CD14-positive monocyte (primary cell): ENCODE measurements at regions not wholly inside any gene's neighbourhood (a gene's known extent, or its start where the extent isn't known, plus 50 kb on each side); places are given as distances from the start of the nearest gene placed in this dataset.

Source experiments
- DNase-seq, 3 donors: peaks; one replicate each; pipeline ENCODE4 v3.0.0-alpha.2; 2011 to 2022
- H2AFZ ChIP-seq: 2 replicates; pipeline ENCODE4 v1.6.0; 2012; ENCODE audit warnings: mild to moderate bottlenecking, low read depth, low read length, inconsistent platforms; ENCODE audit not compliant: insufficient read depth, poor library complexity, severe bottlenecking
- H3K27ac ChIP-seq, 2 donors: 1 replicate in 1 of 2; 2 replicates in 1 of 2; pipeline ENCODE4 v1.5.1; 2012 to 2013; ENCODE audit warnings: low read length in 2 of 2, control low read depth in 1 of 2, inconsistent platforms in 1 of 2, low read depth in 1 of 2, mild to moderate bottlenecking in 1 of 2
- H3K27me3 ChIP-seq, 2 donors: one replicate each; pipeline versions ENCODE4 v1.6.0 to v1.6.1; 2011 to 2013; ENCODE audit warnings: low read length in 2 of 2; ENCODE audit not compliant: control insufficient read depth in 2 of 2, insufficient read depth in 2 of 2
- H3K36me3 ChIP-seq, 2 donors: replicated peaks in 1 of 2; 1 replicate in 1 of 2; 2 replicates in 1 of 2; pipeline versions ENCODE4 v1.5.1 to v1.6.1; 2012 to 2013; ENCODE audit warnings: low read length in 2 of 2, control low read depth in 1 of 2, inconsistent platforms in 1 of 2, mild to moderate bottlenecking in 1 of 2; ENCODE audit not compliant: insufficient read depth in 2 of 2, control insufficient read depth in 1 of 2
- H3K4me1 ChIP-seq, 2 donors: 1 replicate in 1 of 2; 2 replicates in 1 of 2; pipeline versions ENCODE4 v1.5.1 to v1.6.1; 2012 to 2013; ENCODE audit warnings: low read length in 2 of 2, control low read depth in 1 of 2, inconsistent platforms in 1 of 2, mild to moderate bottlenecking in 1 of 2, moderate library complexity in 1 of 2; ENCODE audit not compliant: insufficient read depth in 2 of 2, control insufficient read depth in 1 of 2
- H3K4me2 ChIP-seq: replicated peaks from 2 replicates; pipeline ENCODE3; 2012; ENCODE audit warnings: low read length, moderate library complexity, mild to moderate bottlenecking; ENCODE audit not compliant: poor library complexity, severe bottlenecking; ENCODE audit errors: extremely low read depth
- H3K4me3 ChIP-seq, 3 experiments: fragments of 200-600 bp in 1 of 3; sonication (generic) in 1 of 3; replicated peaks in 1 of 3; 1 replicate in 2 of 3; 2 replicates in 1 of 3; pipeline ENCODE4 v1.5.1; 2011 to 2013; ENCODE audit warnings: low read length in 3 of 3, mild to moderate bottlenecking in 3 of 3, control low read depth in 2 of 3, low read depth in 2 of 3, inconsistent platforms in 1 of 3, moderate library complexity in 1 of 3
- H3K79me2 ChIP-seq: 2 replicates; pipeline ENCODE4 v1.6.0; 2012; ENCODE audit warnings: mild to moderate bottlenecking, control low read depth, inconsistent platforms, low read length, moderate library complexity; ENCODE audit not compliant: insufficient read depth
- H3K9ac ChIP-seq: 2 replicates; pipeline ENCODE4 v1.6.0; 2017; ENCODE audit warnings: low read length, mild to moderate bottlenecking; ENCODE audit not compliant: insufficient read depth, poor library complexity, severe bottlenecking
- H3K9me3 ChIP-seq, 2 donors: replicated peaks in 1 of 2; 1 replicate in 1 of 2; 2 replicates in 1 of 2; pipeline versions ENCODE4 v1.5.1 to v1.6.1; 2012 to 2013; ENCODE audit warnings: low read length in 2 of 2, control low read depth in 1 of 2; ENCODE audit not compliant: control insufficient read depth in 1 of 2, insufficient read depth in 1 of 2
- H4K20me1 ChIP-seq: 2 replicates; pipeline ENCODE4 v1.6.0; 2012; ENCODE audit warnings: mild to moderate bottlenecking, low read length, control low read depth, moderate library complexity; ENCODE audit not compliant: insufficient read depth
- H3K27ac Mint-ChIP-seq, 7 donors: one replicate each; pipeline ENCODE4 v1.8.0; 2020; ENCODE audit warnings: mild to moderate bottlenecking in 7 of 7, mixed read lengths in 7 of 7, moderate library complexity in 6 of 7, inconsistent platforms in 2 of 7
- H3K27me3 Mint-ChIP-seq, 3 donors: one replicate each; pipeline ENCODE4 v1.8.0; 2021 to 2022; ENCODE audit warnings: low read depth in 3 of 3, mild to moderate bottlenecking in 3 of 3, mixed read lengths in 3 of 3, moderate library complexity in 3 of 3, inconsistent platforms in 1 of 3
- H3K36me3 Mint-ChIP-seq, 2 donors: one replicate each; pipeline ENCODE4 v1.8.0; 2020; ENCODE audit warnings: mixed read lengths in 2 of 2, inconsistent platforms in 1 of 2, mild to moderate bottlenecking in 1 of 2
- H3K4me1 Mint-ChIP-seq: one replicate; pipeline ENCODE4 v1.8.0; 2020; ENCODE audit warnings: mild to moderate bottlenecking, mixed read lengths
- H3K4me3 Mint-ChIP-seq, 2 donors: one replicate each; pipeline ENCODE4 v1.8.0; 2020; ENCODE audit warnings: mild to moderate bottlenecking in 2 of 2, mixed read lengths in 2 of 2, moderate library complexity in 1 of 2
- H3K9me3 Mint-ChIP-seq, 7 donors: one replicate each; pipeline ENCODE4 v1.8.0; 2020 to 2022; ENCODE audit warnings: mixed read lengths in 7 of 7, mild to moderate bottlenecking in 6 of 7, moderate library complexity in 6 of 7, inconsistent platforms in 2 of 7
- WGBS: methylation state at CpG from one replicate; pipeline ENCODE4 v1.1.5; 2013; ENCODE audit warnings: missing lambda C conversion rate; ENCODE audit not compliant: insufficient coverage; 5-methylcytosine and 5-hydroxymethylcytosine counted together
- intact Hi-C, 2 donors: fragments of 100-400 bp; cut with micrococcal nuclease; formaldehyde crosslinking; loops; one replicate each; pipeline versions ENCODE4 v1.15.0 to v1.15.1; 2023
- TF ChIP-seq, protein P1 (sequence below): fragments of 200-600 bp; IDR thresholded peaks from one replicate; pipeline ENCODE4 v1.8.0; 2022; ENCODE audit warnings: antibody characterized with exemption, mild to moderate bottlenecking

DNA sequence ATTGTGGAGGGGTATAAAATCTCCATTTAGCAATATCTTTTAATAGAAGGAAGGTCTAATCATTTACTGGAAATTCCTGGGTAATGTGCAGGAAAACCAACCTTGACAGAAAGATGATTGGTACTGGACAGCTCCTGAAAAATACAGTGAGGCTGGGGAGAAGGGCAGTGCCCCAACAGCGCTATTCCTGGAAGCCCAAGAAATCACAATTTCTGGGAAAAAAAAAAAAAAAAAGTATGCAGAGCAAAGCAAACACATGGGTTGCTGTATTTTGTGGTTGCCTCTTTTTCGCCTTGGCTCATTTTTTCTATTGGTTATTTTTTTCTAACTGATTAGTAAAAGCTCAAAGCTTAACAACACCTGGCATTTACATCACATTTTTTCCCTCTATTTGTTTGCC lies 249.7 kb downstream of the ENC1 start:
- no peak overlapping the region for H3K9ac ChIP-seq
- no peak overlapping the region for H2AFZ ChIP-seq
- Mint-ChIP-seq H3K4me3 (no peak overlapping the region), H3K9me3 (peaks cover 0 to 3% (median 0%) of the 10 kb centered on the region in 7 donors), H3K4me1 (peaks cover 12% of the 10 kb centered on the region), H3K27me3 (peaks cover 0 to 2% (median 2%) of the 10 kb centered on the region in 3 donors), H3K27ac (no peak overlapping the region), H3K36me3 (no peaks in the 10 kb centered on the region)
- DNase-seq, result no peak
- H3K27me3 ChIP-seq, result no peaks in the 10 kb centered on the region
- H3K27ac ChIP-seq, result no peak overlapping the region
- no peak overlapping the region for H3K4me2 ChIP-seq
- TF ChIP-seq, protein P1, sequence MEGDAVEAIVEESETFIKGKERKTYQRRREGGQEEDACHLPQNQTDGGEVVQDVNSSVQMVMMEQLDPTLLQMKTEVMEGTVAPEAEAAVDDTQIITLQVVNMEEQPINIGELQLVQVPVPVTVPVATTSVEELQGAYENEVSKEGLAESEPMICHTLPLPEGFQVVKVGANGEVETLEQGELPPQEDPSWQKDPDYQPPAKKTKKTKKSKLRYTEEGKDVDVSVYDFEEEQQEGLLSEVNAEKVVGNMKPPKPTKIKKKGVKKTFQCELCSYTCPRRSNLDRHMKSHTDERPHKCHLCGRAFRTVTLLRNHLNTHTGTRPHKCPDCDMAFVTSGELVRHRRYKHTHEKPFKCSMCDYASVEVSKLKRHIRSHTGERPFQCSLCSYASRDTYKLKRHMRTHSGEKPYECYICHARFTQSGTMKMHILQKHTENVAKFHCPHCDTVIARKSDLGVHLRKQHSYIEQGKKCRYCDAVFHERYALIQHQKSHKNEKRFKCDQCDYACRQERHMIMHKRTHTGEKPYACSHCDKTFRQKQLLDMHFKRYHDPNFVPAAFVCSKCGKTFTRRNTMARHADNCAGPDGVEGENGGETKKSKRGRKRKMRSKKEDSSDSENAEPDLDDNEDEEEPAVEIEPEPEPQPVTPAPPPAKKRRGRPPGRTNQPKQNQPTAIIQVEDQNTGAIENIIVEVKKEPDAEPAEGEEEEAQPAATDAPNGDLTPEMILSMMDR, result no peak
- H3K79me2 ChIP-seq, result no peaks in the 10 kb centered on the region
- 100% methylated on average over 1 of the region's 2 CpGs for WGBS
- H3K4me3 ChIP-seq, result no peak overlapping the region
- intact Hi-C loops, result loop anchor here in 1 of 2 donors (10.0 kb wide), 1 partner anchor 264 kb away; no protein-coding TSS in a partner anchor
- H3K4me1 ChIP-seq, result no peaks in the 10 kb centered on the region
- H4K20me1 ChIP-seq, result no peaks in the 10 kb centered on the region
- no peaks in the 10 kb centered on the region for H3K36me3 ChIP-seq
- H3K9me3 ChIP-seq, result no peaks in the 10 kb centered on the region

DNA sequence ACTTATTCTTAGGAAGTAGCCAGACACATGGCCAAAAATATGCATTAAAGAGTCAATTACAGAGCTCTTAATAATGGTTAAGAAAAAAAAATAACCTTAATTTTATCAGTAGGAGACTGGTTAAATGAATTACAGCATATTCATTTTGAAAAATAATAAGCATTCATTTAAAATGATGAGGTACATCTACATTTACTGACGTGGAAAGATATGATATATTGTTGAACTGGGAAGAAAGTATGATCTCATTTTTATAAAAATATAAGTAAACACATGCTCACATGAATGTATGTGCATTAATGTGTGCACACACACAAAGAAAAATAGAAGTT lies 250.3 kb downstream of the ENC1 start:
- H3K4me2 ChIP-seq, result no peak overlapping the region
- no peak overlapping the region for H2AFZ ChIP-seq
- H3K27ac ChIP-seq, result no peak overlapping the region
- no peaks in the 10 kb centered on the region for H3K4me1 ChIP-seq
- TF ChIP-seq, protein P1, result no peak
- no peak for DNase-seq
- no peaks in the 10 kb centered on the region for H4K20me1 ChIP-seq
- H3K4me3 ChIP-seq, result no peak overlapping the region
- Mint-ChIP-seq H3K36me3 (no peaks in the 10 kb centered on the region), H3K27me3 (peaks cover 0 to 6% (median 2%) of the 10 kb centered on the region in 3 donors), H3K4me1 (peaks cover 12% of the 10 kb centered on the region), H3K9me3 (peaks cover 0 to 3% (median 0%) of the 10 kb centered on the region in 7 donors), H3K27ac (no peak overlapping the region), H3K4me3 (no peak overlapping the region)
- H3K36me3 ChIP-seq, result no peaks in the 10 kb centered on the region
- WGBS, result no CpG with 5 or more reads among the region's 1 CpG
- H3K27me3 ChIP-seq, result no peaks in the 10 kb centered on the region
- no peaks in the 10 kb centered on the region for H3K9me3 ChIP-seq
- intact Hi-C loops, result loop anchor here in 1 of 2 donors (10.0 kb wide), 1 partner anchor 265 kb away; no protein-coding TSS in a partner anchor
- no peak overlapping the region for H3K9ac ChIP-seq
- H3K79me2 ChIP-seq, result no peaks in the 10 kb centered on the region
